ENCODE measurements at regions not wholly inside any gene's neighbourhood (a gene's known extent, or its start where the extent isn't known, plus 50 kb on each side); places are given as distances from the start of the nearest gene placed in this dataset.

GRCh38 chrX:40479777-40480318 lies 100.9 kb upstream of the ATP6AP2 start:
- Histone ChIP-seq H3K4me1 (ENCODE audit: control insufficient read depth in 1 of 2, insufficient read depth in 2 of 2, low read depth in 1 of 2, low read length in 1 of 2) (peaks cover 0 to 5% of the 10 kb centered on the region in 2 experiments; a peak in 1 of 4 replicates), H3K4me3 (ENCODE audit: low read depth in 2 of 2, low read length in 1 of 2) (no peak overlapping the region), H4K20me1 (ENCODE audit: insufficient read depth) (no peaks in the 10 kb centered on the region), H3K9me3 (no peaks in the 10 kb centered on the region), H2AFZ (ENCODE audit: low read depth) (no peak overlapping the region), H3K79me2 (ENCODE audit: insufficient read depth) (no peaks in the 10 kb centered on the region), H3K4me2 (no peak overlapping the region), H3K27me3 (ENCODE audit: insufficient read depth) (peaks cover 5% of the 10 kb centered on the region), H3K9ac (no peak overlapping the region), H3K27ac (ENCODE audit: low read depth in 2 of 2, low read length in 1 of 2) (no peak overlapping the region), H3K36me3 (replicated peaks in 1 of 2; ENCODE audit: control insufficient read depth in 1 of 2, insufficient read depth in 2 of 2, low read length in 1 of 2) (no peaks in the 10 kb centered on the region), H3K9me2 (no peaks in the 10 kb centered on the region), H3F3A (replicated peaks; ENCODE audit: insufficient read depth) (no peaks in the 10 kb centered on the region)
- DNase-seq: no peak
- ChIA-PET CTCF (no interaction called here), POLR2A (no interaction called here)
- TF ChIP-seq MXI1 (IDR thresholded peaks at IDR 0.05; ENCODE audit: low read depth, low read length) (no peak), NFIC (IDR thresholded peaks at IDR 0.05; ENCODE audit: borderline replicate concordance) (no peak), USF1 (IDR thresholded peaks at IDR 0.05; ENCODE audit: borderline replicate concordance, low read depth) (no peak), MEF2A (IDR thresholded peaks at IDR 0.05; ENCODE audit: borderline replicate concordance, low read depth) (no peak), SMC3 (IDR thresholded peaks at IDR 0.05; ENCODE audit: low read depth, low read length) (no peak), PBX3 (IDR thresholded peaks at IDR 0.05) (no peak), RXRA (IDR thresholded peaks at IDR 0.05; ENCODE audit: borderline replicate concordance, low read depth) (no peak), SIN3A (IDR thresholded peaks at IDR 0.05; ENCODE audit: borderline replicate concordance, low read depth, low read length) (no peak), GABPA (IDR thresholded peaks at IDR 0.05; ENCODE audit: low read depth) (no peak), REST (IDR thresholded peaks at IDR 0.05; ENCODE audit: low read depth, low read length) (no peak), RAD21 (IDR thresholded peaks at IDR 0.05; ENCODE audit: low read length) (no peak), IRF3 (IDR thresholded peaks at IDR 0.05; ENCODE audit: low read depth, low read length) (no peak), FOSL2 (IDR thresholded peaks at IDR 0.05; ENCODE audit: borderline replicate concordance, low read depth) (no peak), CHD2 (IDR thresholded peaks at IDR 0.05; ENCODE audit: low read length, partially characterized antibody) (no peak), ZBTB33 (IDR thresholded peaks at IDR 0.05; ENCODE audit: borderline replicate concordance, low read depth) (no peak), NRF1 (IDR thresholded peaks at IDR 0.05; ENCODE audit: low read depth, low read length) (no peak), JUND (IDR thresholded peaks at IDR 0.05) (no peak), RFX5 (IDR thresholded peaks at IDR 0.05; ENCODE audit: low read length) (no peak), CTCF (IDR thresholded peaks at IDR 0.05) (no peak), FOXJ3 (CRISPR knock-in tag; IDR thresholded peaks at IDR 0.05) (no peak)
- 44% methylated on average over 7 of the region's 7 CpGs for WGBS (ENCODE audit: low lambda C conversion rate)

All from SK-N-SH (cell line).